Amygdala (tissue), 56 donors: ENCODE measurements at regions not wholly inside any gene's neighbourhood (a gene's known extent, or its start where the extent isn't known, plus 50 kb on each side); places are given as distances from the start of the nearest gene placed in this dataset.

Experiments used
- DNase-seq, 56 donors: peaks; one replicate each; lab custom pipeline; 2025; lab: John Stamatoyannopoulos, UW

DNA sequence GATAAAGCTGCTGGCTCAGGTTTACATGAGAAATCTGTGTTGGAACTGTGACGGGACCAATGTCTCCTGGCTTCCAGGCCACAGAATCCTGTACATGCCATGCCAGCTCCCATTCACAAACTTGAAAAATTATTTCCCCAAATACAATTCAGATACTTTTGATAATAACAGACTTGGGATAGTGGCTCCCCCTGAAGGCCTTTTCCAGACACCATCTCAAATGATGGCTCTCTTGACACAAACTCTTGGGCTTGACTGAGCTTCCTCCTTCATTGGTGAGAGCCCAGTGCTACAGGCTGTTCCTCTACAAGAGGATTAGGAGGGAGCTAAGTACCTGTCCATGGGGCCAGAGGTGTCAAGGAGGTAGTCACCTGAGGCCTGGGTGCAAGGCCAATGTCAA, 104.7 kb upstream of the PAX6 start:
- DNase-seq = no peak

- no peak for DNase-seq
Observed at GRCh38 chr11:31913985-31914384, 102.9 kb upstream of the PAX6 start.

DNA sequence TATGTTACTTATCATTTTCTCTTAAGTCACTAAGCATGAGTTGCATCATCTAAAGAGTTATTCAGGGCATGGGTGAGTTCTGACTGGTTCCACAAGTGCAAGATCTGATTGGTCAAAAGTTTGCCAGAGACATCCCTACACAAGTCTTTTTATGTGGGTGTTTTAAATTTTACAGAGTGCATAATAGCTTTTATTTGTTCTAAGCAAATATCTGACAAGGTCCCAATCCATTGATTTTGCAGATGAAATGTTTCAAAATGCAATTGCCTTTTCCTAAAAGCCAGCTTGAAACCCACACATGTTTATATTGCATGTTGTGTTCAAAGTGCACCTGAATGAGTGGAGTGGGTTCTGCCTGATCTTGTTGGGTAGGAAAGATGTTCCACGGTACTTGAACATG, 101.7 kb upstream of the PAX6 start:
- no peak for DNase-seq

GRCh38 chr11:31910950-31911576, 99.9 kb upstream of the PAX6 start:
- DNase-seq = no peak

DNA sequence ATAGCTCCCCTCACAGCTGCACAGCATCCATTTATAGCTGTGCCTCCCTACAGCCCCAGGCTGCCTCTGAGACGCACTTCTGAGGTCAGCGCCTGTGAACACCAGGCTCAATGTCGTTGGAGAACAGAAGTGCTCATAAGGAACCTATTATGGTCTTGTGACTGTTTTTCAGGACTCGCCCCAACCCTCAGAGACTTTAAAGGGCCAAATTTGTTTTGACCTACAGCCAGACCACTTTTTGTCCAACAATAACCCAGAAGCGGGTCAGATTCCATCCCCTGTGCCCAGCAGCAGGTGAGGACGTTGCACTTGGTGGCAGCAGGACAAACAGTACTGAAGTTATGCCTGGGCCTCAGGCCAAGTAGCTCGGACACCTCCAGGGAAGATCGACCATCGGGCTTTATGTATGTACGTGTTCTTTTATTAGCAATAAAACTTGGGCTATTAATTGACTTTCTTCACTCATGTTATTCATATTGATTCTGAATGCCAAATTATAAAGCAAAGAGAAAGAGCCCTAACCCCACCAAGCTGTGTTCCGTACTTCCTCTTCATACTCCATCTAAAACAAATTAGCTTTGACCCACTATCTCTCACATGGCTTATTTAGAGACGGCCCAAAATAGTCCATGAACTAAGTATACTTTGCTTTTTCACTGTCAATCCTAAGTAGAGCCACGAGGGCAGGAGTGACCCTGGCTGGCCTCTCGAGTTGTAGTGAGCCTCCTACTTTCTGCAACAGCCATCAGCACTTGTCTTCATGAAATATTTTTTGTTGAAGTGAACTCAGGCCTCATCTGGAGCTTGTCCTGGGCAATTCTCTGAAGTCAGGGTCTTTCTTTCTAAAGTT, 92.3 kb upstream of the PAX6 start:
- DNase-seq = no peak

- no peak for DNase-seq
Observed at GRCh38 chr11:31902706-31903105, 91.6 kb upstream of the PAX6 start.

DNA sequence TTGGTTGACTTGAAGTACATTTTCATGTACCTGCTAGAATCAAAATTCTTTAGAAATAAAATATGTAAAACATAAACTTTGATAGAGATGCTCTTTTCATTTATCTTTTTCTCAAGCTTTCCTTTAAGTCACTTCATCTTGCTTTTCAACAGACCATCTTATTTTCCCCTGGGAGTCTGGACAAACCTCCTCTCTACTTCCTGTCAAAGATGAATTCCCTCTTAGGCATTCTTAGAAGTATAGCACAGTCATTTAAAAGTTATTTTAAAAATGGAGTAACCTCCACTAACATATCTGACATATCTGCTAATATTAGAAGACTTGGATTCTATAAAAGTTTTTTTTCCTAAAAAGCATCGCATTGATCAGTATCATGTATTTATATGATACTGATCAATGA, 84.8 kb upstream of the PAX6 start:
- DNase-seq = no peak

DNA sequence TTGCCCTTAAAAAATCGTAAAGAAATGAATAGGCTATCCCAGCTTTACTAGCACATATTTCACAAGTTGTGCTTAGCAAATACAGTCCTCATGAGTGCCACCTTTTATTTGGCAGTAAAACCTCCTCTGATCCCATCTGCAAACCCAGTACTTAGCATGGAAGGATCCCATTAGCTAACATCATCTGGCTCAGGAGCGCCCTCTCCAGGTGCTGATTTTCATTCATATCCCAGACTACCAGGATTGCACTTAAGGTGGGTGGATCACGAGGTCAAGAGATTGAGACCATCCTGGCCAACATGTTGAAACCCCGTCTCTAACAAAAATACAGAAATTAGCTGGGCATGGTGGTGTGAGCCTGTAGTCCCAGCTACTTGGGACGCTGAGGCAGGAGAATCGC, 76.1 kb upstream of the PAX6 start:
- no peak for DNase-seq

- DNase-seq = no peak
Observed at GRCh38 chr11:31884080-31884479, 73.0 kb upstream of the PAX6 start.

DNA sequence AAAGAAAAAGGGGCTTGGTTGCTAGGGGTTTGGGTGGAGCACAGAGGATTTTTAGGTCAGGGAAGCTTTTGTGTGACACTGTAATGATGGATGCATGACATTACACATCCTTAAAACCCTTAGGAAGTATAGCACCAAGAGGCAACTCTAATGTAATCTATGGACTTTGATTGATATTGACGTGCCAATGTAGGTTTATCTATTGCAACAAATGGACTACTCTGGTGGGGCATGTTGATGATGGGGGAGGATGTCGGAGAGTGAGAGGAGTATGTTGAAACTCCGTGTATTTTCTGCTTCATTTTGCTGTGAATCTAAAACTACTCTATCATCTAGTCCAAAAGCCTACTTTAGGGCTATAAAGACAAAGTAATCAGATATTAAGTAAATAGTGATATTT, 72.3 kb upstream of the PAX6 start:
- no peak for DNase-seq

GRCh38 chr11:31882951-31883392, 71.8 kb upstream of the PAX6 start:
- no peak for DNase-seq

GRCh38 chr11:31881825-31882224, 70.7 kb upstream of the PAX6 start:
- no peak for DNase-seq

GRCh38 chr11:31879681-31880080, 68.6 kb upstream of the PAX6 start:
- peak in 1 of 56 donors; percentile 7 for DNase-seq

- DNase-seq = no peak
Observed at GRCh38 chr11:31877863-31878262, 66.7 kb upstream of the PAX6 start.

- DNase-seq = no peak
Observed at GRCh38 chr11:31877083-31877482, 66.0 kb upstream of the PAX6 start.

DNA sequence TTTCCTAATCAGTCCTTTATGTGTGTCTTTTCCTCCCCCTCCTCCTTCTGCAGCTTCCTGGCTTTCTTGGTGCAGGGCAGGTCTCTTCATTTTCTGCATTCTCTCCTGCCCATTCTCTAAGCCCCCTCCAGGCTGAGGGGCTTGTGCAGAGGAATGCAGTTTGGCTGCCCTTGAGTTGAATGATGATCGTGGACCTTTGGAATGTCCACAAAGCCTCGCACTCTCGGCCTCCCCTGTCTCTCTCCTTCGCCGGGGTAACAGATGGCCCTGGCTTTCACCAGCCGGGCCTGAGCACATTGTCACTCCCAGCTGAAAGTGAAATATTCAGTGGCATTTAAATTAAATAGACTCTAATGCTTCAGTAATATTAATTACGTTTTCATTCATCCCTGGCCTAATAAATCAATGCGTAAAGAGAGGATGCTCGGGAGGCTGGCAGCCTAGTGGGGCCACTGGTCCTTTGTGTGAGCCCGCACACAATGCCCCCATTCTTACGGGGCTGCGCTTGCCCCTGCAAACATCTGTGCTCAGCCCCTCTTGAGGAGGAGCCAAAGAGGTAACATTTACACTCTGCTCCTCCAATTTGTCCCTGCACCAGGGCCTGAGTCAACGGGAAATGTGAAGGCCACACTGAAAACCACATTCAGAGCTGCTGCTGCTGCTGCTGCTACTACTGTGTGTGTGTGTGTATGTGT, 64.9 kb upstream of the PAX6 start:
- no peak for DNase-seq

GRCh38 chr11:31874631-31875191, 63.6 kb upstream of the PAX6 start:
- DNase-seq = no peak

- no peak for DNase-seq
Observed at GRCh38 chr11:31873124-31873523, 62.0 kb upstream of the PAX6 start.

DNA sequence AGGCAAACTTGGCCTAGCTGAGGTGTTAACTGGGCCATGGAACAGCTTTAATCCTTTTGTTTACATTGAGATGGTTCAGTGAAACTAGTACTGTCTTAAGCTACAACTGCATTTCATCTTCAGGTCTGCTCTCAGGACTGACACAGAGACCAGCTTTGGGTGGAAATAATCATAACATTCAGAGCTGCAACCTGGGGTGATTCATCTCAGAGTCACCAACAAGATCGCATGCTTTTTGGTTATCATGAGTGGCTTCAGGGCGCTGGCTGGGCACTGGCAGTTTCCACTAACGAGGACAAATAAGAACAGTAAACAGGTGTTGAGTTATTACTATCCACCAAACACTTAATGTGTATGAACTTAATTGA, 60.9 kb upstream of the PAX6 start:
- no peak for DNase-seq

- DNase-seq = no peak
Observed at GRCh38 chr11:31871310-31872075, 60.4 kb upstream of the PAX6 start.
